ENCODE measurements at regions not wholly inside any gene's neighbourhood (a gene's known extent, or its start where the extent isn't known, plus 50 kb on each side); places are given as distances from the start of the nearest gene placed in this dataset.
"Not testable (repeated sequence)": the region's sequence is repeated elsewhere in the genome, so short reads cannot be mapped to it uniquely, and the experiment has no call there.

- not testable (repeated sequence) for DNase-seq (ENCODE audit: low read depth)
These were observed 111.4 kb upstream of the METTL9 start for GRCh38 chr16:21487956-21488355.

- DNase-seq (ENCODE audit: low read depth) = not testable (repeated sequence)
These were observed 100.3 kb upstream of the METTL9 start for GRCh38 chr16:21499046-21499445.

GRCh38 chr16:21501223-21501868 is 98.0 kb upstream of the METTL9 start:
- peak; percentile 26 for DNase-seq (ENCODE audit: low read depth)

- DNase-seq (ENCODE audit: low read depth) = peak; percentile 74
These were observed 97.3 kb upstream of the METTL9 start for GRCh38 chr16:21501869-21502667.

- DNase-seq (ENCODE audit: low read depth) = not testable (repeated sequence)
These were observed 95.8 kb upstream of the METTL9 start for GRCh38 chr16:21503574-21503920.

- not testable (repeated sequence) for DNase-seq (ENCODE audit: low read depth)
These were observed 95.2 kb upstream of the METTL9 start for GRCh38 chr16:21503941-21504832.

- not testable (repeated sequence) for DNase-seq (ENCODE audit: low read depth)
These were observed 93.4 kb upstream of the METTL9 start for GRCh38 chr16:21505751-21506520.

- DNase-seq (ENCODE audit: low read depth) = not testable (repeated sequence)
These were observed 92.4 kb upstream of the METTL9 start for GRCh38 chr16:21506857-21507456.

- not testable (repeated sequence) for DNase-seq (ENCODE audit: low read depth)
These were observed 91.6 kb upstream of the METTL9 start for GRCh38 chr16:21507631-21508305.

- not testable (repeated sequence) for DNase-seq (ENCODE audit: low read depth)
These were observed 90.5 kb upstream of the METTL9 start for GRCh38 chr16:21508661-21509436.

GRCh38 chr16:21509437-21510086 is 89.8 kb upstream of the METTL9 start:
- not testable (repeated sequence) for DNase-seq (ENCODE audit: low read depth)

GRCh38 chr16:21510869-21511255 is 88.5 kb upstream of the METTL9 start:
- not testable (repeated sequence) for DNase-seq (ENCODE audit: low read depth)

- not testable (repeated sequence) for DNase-seq (ENCODE audit: low read depth)
These were observed 87.8 kb upstream of the METTL9 start for GRCh38 chr16:21511315-21512210.

GRCh38 chr16:21512280-21513192 is 86.8 kb upstream of the METTL9 start:
- not testable (repeated sequence) for DNase-seq (ENCODE audit: low read depth)

- DNase-seq (ENCODE audit: low read depth) = not testable (repeated sequence)
These were observed 86.0 kb upstream of the METTL9 start for GRCh38 chr16:21513337-21513741.

- DNase-seq (ENCODE audit: low read depth) = not testable (repeated sequence)
These were observed 85.4 kb upstream of the METTL9 start for GRCh38 chr16:21513812-21514473.

- not testable (repeated sequence) for DNase-seq (ENCODE audit: low read depth)
These were observed 84.9 kb upstream of the METTL9 start for GRCh38 chr16:21514474-21514840.

Measured in stimulated activated CD8-positive, alpha-beta memory T cell treated with anti-CD3 and anti-CD28 coated beads, Interleukin-12 subunit alpha, Interleukin-12 subunit beta, amount 100 ng/mL, for 1 hour (primary cell).